ENCODE measurements at regions not wholly inside any gene's neighbourhood (a gene's known extent, or its start where the extent isn't known, plus 50 kb on each side); places are given as distances from the start of the nearest gene placed in this dataset.

DNA sequence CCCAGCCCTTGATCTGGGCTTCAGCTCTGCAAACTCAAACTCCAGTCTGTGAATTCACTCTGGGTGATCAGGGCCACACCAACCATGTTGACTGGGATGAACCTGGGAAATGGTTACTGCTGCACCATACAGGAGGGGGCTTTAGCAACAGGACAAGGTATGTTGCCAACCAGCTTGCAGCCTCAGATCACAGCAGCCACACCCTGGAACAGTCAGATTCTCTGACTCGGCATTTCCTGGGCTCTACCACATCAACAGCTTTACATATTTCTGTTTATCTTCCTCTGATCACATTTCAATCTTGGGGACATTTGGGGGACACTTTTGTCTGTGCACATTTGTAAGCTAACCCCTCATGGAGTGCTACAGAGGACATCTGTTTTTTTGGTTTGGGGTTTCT is 267.0 kb upstream of the NCAM1 start:
- TF ChIP-seq CTCF (IDR thresholded peaks at IDR 0.05): no peak
- no peak for TF ChIP-seq POLR2A (IDR thresholded peaks at IDR 0.05)
